IPS-18c (cell line): ENCODE measurements at regions not wholly inside any gene's neighbourhood (a gene's known extent, or its start where the extent isn't known, plus 50 kb on each side); places are given as distances from the start of the nearest gene placed in this dataset.
"Not testable (repeated sequence)": the region's sequence is repeated elsewhere in the genome, so short reads cannot be mapped to it uniquely, and the experiment has no call there.

Experiments
- H3K4me3 ChIP-seq: 2 replicates; pipeline ENCODE4 v1.7.0; 2013; ENCODE audit warnings: low read depth, mild to moderate bottlenecking, low read length, moderate library complexity; ENCODE audit not compliant: insufficient read depth
- H3K9me3 ChIP-seq: one replicate; pipeline ENCODE4 v1.6.1; 2013; ENCODE audit warnings: mild to moderate bottlenecking, low read length, moderate library complexity; ENCODE audit not compliant: control insufficient read depth, insufficient read depth

GRCh38 chr9:109976303-109976702 is 196.3 kb downstream of the PALM2AKAP2 start:
- Histone ChIP-seq H3K4me3 (no peak overlapping the region), H3K9me3 (no peaks in the 10 kb centered on the region)

DNA sequence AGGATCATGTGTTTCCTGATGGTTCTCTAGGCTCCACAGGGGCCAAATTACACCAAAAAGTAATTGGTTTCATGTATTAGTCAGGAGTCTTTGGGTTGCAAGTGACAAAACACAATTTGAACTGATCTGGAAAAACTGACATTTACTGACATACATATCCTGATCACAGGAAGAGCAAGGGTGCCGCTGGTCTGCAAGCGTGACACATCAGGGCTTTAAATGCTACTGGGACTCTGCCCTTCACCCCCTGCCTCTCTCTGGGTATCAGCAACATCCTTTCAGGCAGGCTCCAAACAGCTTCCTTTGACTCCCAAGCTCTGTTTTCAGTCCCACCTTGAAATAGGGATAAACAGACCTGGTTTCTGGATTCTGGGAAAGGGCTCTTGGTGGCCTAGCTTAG is 197.5 kb downstream of the PALM2AKAP2 start:
- H3K9me3 ChIP-seq: no peaks in the 10 kb centered on the region
- no peak overlapping the region for H3K4me3 ChIP-seq

DNA sequence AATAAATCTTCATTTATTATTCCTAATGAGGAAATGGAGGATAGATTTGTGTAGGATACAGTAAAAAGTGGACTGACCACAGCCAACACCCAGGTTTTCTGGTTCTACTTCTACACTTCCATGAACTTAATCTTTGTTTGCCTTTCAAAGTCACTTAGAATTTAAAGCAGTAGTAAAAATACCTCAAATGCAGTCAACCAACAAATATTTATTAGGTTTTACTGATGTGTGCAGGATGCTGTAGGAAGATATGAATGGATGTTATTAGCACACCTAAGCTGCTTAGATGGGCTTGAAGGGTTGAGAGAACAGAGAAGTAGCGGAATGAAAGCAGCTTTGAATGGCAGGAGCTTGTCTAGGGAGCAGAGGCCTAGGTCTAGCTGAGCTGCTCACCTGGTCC is 201.1 kb downstream of the PALM2AKAP2 start:
- Histone ChIP-seq H3K4me3 (no peak overlapping the region), H3K9me3 (no peaks in the 10 kb centered on the region)

- no peaks in the 10 kb centered on the region for H3K9me3 ChIP-seq
- no peak overlapping the region for H3K4me3 ChIP-seq
These were observed 206.6 kb downstream of the PALM2AKAP2 start for GRCh38 chr9:109986521-109986991.

DNA sequence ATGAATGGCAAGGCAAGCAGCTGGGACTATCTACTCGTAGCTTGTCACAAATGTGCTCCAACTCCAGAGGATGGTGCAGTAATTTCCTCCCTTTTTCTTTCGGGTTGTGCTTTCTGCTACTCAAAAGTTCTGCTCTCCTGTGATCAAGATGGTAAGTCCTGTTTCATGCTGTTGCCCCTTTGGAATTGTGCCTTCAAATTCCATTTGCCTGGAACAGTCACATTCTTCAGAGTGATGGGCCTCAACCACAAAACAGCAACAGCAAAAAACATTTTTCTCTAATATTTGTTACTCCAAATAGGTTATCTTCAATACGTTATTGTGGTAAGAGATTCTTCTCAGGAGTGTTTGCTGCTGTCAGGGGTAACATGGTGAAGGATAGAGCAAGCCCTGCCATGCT is 209.3 kb downstream of the PALM2AKAP2 start:
- no peak overlapping the region for H3K4me3 ChIP-seq

DNA sequence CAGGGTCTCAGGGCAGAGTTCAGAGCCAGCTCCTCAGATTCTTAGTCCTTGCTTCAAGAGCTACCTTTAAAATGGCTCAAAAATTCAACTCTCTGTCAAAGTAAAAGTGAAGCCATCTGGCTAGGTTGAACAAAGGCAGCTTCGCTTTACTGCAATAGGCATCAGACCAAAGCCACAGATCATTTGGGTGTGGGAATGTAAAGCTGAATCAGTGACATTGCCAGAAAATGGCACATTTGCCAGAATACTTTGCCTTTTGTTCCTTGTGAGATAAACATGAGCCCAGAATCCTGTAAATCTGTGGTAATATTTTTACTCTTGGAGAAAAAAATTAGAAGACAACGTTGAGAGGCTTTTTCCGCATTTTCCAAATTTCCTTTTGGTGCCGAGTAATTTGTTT is 210.5 kb downstream of the PALM2AKAP2 start:
- no peak overlapping the region for H3K4me3 ChIP-seq

More for the DNA sequence above, 209.3 kb downstream of the PALM2AKAP2 start:
- H3K9me3 ChIP-seq: no peaks in the 10 kb centered on the region

GRCh38 chr9:109992293-109992692 is 212.3 kb downstream of the PALM2AKAP2 start:
- no peak overlapping the region for H3K4me3 ChIP-seq
- H3K9me3 ChIP-seq: peaks cover 2% of the 10 kb centered on the region

More for the DNA sequence above, 210.5 kb downstream of the PALM2AKAP2 start:
- peaks cover 2% of the 10 kb centered on the region for H3K9me3 ChIP-seq

DNA sequence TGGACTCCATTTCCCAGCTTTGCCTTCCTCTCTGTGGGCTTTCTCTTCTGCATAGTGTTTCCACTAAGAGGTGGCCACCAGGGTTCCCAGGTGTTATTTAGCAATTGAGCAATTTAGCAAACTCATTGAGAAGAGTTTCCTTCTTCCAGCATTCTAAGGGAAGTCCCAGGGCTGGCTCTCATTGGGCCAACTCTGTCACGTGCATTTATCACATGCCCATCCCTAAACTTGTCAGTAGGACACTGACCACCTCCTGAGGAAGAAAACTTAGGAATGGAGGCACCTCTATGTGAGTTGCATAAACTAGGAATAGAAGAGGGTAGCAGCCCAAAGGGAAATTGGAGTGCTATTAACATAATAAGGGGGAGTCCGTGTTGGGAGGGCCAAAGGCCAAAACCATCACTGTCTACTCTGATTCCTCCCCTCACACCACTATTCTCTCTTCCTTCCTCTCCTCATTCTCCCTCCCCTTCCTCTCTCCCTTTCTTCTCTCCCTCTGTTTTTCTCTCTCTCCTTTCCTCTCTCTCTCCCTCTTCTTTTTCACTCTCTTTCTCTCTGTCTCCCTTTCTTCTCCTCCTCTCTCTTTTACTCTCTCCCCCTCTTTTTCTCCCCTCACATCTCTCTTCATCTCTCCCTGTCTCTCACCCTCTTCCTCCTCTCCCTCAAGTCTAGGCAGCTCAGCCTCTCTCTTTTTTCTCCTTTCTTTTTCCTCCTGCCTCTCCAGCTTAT is 213.4 kb downstream of the PALM2AKAP2 start:
- Histone ChIP-seq H3K9me3 (peaks cover 2% of the 10 kb centered on the region), H3K4me3 (no peak overlapping the region)

DNA sequence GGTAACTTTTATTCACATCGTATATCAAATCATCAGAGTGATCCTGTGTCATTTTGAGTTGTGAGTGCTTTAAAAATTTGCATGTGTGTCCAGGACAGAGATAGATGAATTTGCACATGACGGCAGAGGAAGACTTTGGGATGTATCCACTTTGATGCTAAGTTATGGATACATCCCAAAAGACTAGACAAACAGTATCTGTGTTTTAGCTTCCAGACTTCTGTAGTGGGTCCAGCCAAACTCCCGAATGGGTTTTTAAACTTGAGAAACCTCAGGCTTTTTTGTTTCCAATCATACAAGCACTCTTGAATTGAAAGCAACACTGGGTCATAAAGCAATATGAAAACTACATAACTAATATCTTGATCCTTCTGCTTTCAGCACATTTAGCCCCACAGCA is 213.8 kb downstream of the C9orf152 start:
- H3K9me3 ChIP-seq: peaks cover 2% of the 10 kb centered on the region
- no peak overlapping the region for H3K4me3 ChIP-seq

DNA sequence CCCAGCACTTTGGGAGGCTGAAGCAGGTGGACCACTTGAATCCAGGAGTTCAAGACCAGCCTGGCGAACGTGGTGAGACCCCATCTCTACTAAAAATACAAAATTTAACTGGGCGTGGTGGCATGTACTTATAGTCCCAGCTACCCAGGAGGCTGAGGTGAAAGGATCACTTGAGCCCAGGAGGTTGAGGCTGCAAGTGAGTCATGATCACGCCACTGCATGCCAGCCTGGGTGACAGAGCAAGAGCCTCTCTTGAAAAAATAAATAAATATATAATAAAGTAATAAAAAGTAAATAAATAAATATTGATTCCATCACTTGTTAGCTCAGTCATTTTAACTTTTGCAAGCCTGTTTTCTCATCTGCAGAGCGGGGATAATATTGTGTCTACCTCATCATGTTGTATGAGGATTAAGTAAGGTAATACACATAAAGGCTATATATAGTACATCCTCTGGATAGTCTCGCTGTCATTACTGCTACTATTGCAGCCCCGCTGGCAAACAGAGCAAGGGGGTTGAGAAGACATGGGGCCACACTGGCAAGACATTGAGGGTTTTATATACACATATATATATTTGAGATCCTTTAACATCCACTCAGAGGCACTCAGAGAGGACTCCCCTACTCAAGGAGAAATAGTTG is 210.9 kb downstream of the C9orf152 start:
- H3K4me3 ChIP-seq: no peak overlapping the region
- H3K9me3 ChIP-seq: peaks cover 2% of the 10 kb centered on the region

DNA sequence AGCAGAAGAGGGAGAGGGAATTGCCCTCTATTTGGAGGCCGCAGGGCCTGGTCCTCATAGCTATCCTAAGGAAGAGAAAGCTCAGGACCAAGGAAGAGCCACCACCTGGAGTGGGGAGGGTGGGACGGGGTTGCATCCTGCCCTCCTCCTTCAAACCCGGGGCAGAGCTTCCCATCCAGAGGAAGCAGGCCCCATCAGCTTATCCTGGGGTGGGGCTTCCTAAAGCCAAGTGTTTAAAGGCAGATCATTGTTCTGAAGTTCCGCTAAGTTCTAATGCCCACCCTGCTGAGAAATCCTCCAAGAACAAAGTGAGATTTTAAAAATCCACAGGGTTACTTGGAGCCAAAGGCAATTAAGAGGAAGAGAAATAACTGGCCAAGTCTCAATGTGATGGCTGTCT is 210.3 kb downstream of the C9orf152 start:
- H3K4me3 ChIP-seq: no peak overlapping the region

DNA sequence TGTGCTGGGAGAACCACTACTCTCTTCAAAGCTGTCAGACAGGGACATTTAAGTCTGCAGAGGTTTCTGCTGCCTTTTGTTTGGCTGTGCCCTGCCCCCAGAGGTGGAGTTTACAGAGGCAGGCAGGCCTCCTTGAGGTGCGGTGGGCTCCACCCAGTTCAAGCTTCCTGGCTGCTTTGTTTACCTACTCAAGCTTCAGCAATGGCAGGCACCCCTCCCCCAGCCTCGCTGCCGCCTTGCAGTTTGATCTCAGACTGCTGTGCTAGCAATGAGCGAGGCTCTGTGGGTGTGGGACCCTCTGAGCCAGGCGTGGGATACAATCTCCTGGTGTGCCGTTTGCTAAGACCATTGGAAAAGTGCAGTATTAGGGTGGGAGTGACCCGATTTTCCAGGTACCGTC is 202.4 kb downstream of the C9orf152 start:
- H3K4me3 ChIP-seq, H3K9me3 ChIP-seq: not testable (repeated sequence)

More for the DNA sequence above, 210.3 kb downstream of the C9orf152 start:
- H3K9me3 ChIP-seq: peaks cover 2% of the 10 kb centered on the region

GRCh38 chr9:110006657-110007056 is 201.3 kb downstream of the C9orf152 start:
- no peak overlapping the region for H3K4me3 ChIP-seq
- H3K9me3 ChIP-seq: no peaks in the 10 kb centered on the region

- no peaks in the 10 kb centered on the region for H3K9me3 ChIP-seq
- H3K4me3 ChIP-seq: no peak overlapping the region
These were observed 200.3 kb downstream of the C9orf152 start for GRCh38 chr9:110007477-110008270.

GRCh38 chr9:110008663-110009062 is 199.3 kb downstream of the C9orf152 start:
- Histone ChIP-seq H3K4me3 (no peak overlapping the region), H3K9me3 (no peaks in the 10 kb centered on the region)

GRCh38 chr9:110011628-110012320 is 196.2 kb downstream of the C9orf152 start:
- no peaks in the 10 kb centered on the region for H3K9me3 ChIP-seq
- H3K4me3 ChIP-seq: no peak overlapping the region

GRCh38 chr9:110013064-110013463 is 194.9 kb downstream of the C9orf152 start:
- Histone ChIP-seq H3K4me3 (no peak overlapping the region), H3K9me3 (no peaks in the 10 kb centered on the region)
